NCI-H128 (cell line): ENCODE measurements at regions not wholly inside any gene's neighbourhood (a gene's known extent, or its start where the extent isn't known, plus 50 kb on each side); places are given as distances from the start of the nearest gene placed in this dataset.

Experiments used
- DNase-seq: peaks from one replicate; lab custom pipeline; 2025; ENCODE audit not compliant: unreplicated experiment; lab: John Stamatoyannopoulos, UW

DNA sequence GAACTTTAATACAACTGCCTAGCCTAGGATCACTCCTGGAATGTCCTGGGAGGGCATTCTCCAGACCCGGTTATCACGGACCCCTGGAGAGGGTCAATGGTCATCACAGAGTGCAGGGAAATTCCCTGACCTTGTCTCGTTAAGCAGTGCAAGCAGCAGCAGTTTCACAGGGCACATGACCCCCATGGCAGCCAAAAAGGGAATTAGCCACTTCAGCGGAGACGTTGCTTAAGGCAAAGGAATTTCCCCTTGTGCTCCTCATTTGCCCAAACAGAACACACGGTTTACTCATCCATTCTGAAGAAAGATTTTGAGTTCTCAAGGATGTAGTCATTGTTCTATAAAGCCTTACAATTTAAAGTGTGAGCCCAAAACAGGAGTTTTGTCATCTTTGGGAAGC lies 260.3 kb downstream of the SNX13 start:
- DNase-seq, result no peak

DNA sequence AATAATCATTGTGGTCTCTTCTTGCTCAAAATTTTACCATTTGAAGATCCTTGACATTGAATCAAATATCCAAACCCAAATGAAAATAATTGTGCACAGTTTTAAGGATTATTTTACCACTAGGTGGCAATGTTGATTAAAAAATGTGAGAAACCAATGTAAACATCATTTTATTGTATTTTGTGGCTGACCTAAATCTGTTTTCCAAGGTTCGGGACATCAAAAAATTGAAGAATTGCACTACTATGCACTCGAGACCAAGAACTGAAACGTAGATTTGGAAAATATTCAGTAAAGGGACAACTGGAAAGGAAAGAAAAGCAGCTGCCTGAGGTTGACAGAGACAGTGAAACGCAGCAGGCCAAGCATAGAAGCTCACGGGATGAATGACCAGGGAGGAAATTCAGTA lies 259.3 kb downstream of the SNX13 start:
- peak; percentile 42 for DNase-seq

DNA sequence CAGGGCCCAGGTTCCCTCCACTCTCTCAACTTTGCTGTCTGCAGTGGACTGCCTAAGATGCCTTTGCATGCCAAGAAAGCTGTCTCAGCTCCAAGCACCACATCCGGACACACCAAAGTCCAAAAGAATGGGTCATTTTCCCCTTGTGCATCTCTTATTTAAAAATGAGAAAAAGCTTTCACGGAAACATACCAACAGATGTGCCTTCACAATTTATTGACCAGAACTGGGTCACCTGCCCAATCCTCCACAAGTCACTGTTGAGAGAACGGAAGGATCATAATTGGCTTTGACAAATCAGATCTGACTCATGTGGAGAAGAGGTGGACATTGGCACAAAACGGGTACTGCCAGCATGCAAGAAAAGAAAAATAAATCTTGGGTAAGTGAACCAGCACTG lies 258.3 kb downstream of the SNX13 start:
- no peak for DNase-seq

DNA sequence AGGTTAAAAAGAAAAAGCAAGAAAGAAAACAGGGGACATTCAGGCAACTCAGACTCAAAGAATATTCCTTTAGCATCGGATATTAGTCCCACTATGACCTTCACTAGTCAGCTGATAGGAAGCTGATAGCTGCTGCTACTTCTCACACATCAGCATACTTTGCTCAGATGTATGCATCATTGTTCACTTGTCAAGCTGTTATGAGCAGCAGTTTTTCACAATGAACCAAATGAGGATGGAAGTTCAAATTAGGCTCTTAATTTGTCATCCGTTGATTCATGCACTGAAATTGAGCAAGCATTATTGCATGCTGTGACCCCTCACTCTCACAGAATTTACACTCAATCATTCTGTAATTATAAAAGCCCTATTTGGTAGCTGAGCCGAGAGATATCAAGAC lies 257.7 kb downstream of the SNX13 start:
- DNase-seq, result no peak

DNA sequence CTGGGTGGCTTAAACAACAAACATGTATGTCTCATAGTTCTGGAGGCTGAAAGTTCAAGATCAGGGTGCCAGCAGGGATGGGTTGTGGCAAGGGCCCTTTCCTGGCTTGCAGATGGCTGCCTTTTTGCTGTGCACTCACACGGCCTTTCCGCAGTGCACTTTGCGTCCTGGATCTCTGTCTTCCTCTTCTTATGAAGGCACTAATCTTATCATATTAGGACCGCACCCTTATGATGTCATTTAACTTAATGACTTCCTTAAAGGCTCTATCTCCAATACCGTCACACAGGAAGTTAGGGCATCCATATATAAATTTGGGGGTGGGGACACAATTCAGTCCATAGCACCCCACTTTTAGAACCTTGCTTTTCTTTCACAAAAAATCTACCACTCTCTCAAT lies 255.2 kb downstream of the SNX13 start:
- DNase-seq, result no peak

DNA sequence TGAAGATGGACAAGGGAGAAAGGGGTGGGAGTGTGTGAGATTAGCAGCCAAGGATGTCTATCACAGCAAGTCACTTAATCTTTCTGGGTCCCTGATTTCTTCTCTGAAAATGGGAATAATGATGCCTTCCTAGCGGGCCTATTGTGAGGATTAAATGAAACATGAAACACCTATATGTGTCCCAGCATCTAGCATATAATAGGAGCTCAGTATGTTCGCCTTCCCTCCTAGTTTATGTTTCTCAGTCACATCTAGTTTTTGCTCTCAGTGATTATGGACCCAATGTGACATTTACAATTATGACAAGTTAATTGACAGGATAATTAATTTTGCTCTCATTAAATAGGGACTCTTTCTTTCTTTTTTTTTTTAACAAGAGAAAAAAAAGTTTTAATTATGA lies 252.9 kb downstream of the SNX13 start:
- DNase-seq, result no peak

DNA sequence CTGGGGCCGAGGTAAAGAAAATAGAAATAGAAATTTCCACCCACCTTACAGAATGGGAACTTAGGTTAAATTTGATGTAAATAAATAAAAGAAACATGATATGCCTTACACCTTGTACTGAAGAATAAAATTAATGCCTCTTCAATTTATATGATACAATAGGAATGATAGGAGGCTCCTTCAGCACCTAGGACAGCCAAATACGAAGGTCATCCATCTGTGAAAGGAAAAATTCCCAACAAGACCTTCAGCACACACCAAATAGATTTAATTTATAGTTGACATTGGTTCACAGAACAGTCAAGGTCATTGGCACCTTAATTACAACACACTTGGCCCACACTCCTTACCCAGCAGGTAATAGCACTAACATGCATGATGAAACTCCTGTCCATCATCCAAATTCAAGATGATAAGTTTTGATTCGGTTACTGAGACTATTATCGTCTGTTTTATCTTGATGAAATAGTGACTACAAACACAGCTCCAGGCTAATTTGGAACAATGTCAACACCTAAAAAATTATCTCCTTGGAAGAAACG lies 250.9 kb downstream of the SNX13 start:
- DNase-seq, result no peak

DNA sequence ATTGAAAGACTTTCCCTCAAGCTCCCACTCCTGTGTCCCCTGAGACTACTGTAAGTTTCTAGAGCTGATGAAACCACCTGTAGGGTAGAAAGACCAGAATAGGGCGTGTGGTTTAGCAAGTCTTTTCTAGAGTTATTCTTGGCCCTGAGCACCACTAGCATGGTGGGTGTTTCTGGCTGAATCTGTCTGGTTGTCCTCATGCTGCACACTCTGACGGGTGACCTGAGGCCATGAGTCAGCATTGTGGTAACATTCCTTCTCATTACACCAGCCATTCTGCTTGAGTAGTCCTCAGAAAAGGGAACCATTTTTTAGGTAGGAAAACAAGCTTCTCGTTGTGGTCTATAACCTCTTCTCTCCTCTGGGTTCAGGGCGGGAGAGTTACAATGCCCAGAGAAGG lies 250.3 kb downstream of the SNX13 start:
- no peak for DNase-seq

DNA sequence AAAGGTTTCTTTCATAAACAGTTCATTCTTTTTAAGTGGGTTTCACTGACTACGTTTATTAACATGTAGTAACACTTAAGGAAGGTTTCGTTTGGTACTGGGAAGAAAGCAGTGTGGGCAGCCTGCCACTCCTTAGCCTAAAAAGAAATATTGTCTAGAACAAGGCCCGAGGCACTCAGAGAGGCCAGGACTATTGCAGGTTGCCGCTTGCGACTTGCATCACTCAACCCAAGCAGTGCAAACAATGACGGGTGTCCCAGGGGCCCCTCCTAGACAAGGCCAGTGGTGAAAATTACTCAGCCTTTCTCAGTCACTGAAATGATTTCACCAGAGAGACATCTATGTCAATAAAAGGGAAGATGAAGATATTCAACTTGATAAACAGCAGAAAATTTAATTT lies 243.9 kb downstream of the SNX13 start:
- no peak for DNase-seq

DNA sequence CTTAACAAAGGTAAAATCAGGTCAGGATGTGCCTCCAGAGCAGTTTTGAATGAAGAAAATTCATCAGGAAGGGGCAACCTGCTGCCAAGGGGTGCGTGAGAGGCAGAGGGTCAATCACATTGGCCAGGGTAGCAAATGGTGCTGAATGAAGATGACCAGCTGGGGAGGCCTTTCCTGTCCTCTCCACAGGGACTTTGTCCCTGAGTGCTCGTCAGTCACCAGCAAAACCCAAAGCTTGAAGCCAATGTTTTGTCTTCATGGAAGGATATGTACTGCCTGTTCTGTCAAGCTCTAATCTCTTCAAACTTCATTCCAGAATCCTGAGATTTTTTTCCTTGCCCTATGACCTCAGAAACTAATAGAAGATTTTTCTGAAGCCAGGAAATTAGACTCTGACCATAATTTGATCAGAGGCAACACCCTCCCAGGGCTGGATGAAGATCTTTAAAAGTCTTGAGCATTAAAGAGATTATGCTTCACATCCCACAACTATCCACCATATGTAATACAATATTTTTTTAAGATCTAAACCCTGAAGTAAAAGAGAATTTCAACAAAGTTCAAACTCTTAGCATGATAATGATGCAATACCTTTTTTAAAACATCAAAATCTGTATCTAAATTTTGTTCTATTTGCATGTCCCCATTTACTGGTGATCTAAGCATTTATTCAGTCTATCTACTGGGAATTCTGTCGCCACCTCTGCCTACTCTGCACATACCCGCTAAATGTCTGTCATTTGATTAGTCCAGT lies 243.0 kb downstream of the SNX13 start:
- no peak for DNase-seq

DNA sequence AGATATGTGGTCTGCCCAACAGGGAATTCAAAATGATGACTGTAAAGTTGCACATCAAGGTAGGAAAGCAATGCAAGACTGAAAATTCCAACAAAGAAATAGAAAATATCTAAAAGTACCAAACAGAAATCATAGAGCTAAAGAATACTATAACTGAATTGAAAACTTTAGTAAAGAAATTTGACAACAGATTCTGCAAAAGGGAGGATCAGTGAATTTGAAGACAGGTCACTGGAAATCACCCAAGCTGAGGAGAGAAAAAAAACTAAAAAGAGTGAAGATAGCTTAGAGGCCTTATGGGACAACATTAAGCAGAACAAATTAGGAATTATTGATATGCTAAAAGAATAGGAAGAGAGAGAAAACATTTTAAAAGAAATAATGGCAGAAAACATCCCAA lies 240.6 kb downstream of the SNX13 start:
- no peak for DNase-seq

DNA sequence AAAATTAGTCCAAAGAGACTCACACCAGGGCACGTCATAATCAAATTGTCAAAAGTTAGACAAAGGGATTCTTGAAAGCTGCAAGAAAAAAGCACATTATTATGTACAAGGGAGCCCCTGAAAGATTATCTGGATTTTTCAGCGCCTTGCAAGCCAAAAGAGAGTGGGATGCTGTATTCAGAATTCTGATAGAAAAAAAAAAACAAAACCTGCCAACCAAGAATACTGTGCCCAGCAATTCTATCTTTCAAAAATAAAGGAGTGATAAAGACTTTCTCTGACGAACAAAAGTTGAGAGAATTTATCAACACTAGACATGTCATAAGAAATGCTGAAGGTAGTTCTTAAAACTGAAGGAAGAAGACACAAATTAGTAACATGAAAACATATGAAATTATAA lies 240.2 kb downstream of the SNX13 start:
- DNase-seq, result no peak

DNA sequence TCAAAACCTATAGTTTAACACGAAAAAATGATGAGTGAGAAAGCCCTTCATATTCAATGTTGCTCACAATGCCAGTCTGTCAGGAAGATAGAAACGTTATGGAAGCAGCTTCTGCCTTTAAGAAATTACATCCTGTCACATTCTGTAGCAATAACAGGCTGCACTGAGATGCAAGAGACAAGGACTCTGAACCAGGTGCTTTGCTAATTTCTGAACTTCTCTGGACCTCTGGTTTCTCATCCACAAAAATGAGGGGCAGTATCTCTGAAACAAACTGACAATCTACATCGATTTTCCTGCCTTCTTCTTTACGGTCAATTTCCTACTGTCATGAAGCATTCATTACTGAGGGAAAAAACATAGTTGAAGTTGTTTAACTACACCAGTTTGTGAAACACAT lies 234.0 kb downstream of the SNX13 start:
- DNase-seq, result no peak

DNA sequence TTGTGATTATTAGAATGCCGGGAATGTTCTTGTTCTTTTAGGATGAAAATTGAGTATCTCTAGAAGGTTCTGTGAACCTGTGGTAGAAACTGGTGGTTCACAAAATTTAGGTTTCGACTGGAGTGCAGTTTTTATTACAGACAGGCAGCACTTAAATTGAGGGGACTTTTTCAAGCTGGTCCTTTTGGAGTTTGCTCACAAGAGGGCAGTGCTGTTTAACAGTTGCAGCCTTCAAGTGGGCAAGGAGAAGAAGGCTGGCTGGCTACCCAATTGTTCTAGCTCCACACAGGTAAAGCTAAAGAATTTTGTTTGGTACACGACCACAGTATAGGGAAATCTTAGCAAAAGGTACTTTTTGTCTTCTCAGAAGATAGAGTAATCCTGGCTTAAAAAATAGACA lies 233.6 kb downstream of the SNX13 start:
- peak; percentile 23 for DNase-seq

DNA sequence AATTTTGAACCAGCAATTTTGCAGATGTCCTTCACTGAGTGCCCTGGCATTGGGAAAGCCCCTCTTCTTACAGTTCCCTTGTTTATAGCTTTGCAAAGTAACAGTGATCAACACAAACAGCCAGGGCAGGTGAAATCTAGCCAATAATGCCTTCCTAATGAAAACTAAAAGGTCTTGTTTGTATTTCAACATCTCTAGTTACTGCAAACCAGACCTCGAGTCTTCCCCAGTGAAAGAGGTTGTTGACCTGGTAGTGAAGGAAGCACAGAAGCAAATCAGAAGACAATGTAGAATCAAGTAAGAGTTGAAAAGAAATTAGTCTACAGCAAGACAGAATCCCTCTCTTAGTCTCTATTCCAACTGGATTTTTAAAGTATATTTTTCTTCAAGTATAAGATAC lies 231.2 kb downstream of the SNX13 start:
- DNase-seq, result peak; percentile 11

DNA sequence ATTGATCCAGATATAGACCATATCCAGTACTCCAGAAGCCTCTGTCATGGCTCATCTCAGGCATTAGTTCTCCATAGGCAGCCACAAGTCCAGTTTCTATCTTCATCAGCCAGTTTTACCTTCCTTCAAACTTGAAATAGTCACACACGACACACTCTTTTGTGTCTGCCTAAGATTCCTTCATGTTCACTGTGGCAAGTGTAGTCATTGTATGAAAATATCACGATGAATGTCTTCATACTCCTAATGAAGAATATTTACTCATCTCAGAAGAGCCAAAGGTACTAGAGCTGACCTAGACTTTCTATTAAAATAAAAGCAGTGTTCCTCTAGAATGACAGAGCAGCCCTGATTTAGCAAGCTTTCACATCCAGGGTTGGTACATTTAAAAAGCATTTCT lies 230.7 kb downstream of the SNX13 start:
- DNase-seq, result no peak

DNA sequence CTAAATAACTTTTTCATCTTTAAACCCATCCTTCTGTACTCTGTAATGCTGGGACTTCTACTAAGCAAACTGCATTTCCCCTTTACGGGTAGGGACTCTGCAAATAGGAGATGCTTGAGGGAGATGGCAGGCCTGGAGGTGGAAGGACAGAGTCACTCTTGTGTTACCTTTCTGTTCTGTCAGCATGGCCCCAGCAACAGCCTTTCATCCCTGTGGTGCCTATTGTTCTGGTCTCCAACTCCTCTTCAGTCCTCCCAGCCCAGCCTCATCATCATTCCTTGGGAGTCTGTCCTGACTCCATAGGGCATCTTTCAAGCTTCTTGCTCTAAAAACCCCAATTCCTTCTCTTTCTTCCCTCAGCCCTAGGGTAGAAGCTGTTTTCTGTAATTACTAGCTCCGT lies 230.0 kb downstream of the SNX13 start:
- no peak for DNase-seq

DNA sequence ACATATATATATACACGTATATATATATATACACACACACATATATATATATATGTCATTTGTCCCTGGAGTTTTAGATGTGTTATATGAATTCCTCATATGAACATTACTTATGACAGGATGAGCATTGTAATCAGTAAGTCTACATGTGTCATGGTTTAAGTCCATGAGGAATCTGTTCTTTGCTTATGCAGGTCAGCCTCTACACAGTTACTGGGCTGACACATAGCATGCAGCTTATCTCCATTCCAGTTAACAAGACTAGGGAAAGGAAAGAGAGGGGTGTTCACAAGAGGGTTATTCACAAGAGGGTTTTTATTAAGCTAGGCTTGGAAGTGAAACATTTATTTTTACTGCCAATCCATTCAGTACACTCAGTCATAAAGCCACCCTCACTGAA lies 226.7 kb downstream of the SNX13 start:
- no peak for DNase-seq

DNA sequence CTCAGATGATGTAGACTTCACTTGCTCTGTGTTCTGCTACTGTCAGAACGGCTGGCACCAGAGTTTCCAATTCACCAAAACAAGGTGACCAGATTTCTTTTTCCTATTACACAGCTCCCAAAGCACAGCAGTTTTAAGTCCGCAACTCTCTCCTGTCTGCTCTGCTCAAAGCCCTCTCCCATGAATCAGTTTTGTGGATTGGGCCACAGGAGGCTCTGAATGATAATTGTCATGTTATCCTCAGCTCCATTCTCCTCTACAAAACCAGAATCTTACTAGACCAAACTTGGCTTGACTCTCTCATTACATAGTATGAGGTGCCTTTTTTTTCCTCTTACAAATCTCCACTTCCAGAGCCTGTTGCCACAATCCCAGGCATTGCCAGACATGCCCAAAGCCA lies 223.5 kb downstream of the SNX13 start:
- peak; percentile 18 for DNase-seq

DNA sequence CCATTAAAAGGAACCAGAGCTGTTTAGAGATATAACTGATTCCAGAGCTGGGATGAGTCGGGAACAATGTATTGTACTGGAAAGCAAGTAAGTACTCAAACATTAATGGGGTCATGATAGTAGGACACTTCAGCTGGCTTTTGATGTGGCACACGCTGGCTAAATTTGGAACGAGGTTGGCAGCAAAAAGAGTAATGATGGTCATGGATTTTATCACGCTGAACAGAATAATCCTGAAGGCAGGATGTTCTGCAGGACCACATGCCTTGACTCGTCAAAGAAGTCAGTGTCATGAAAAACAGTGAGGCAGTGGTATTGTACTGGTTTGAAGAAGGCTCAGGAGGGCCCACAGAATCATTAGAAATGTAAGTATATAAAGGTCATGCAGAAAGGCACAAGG lies 220.3 kb downstream of the SNX13 start:
- no peak for DNase-seq

DNA sequence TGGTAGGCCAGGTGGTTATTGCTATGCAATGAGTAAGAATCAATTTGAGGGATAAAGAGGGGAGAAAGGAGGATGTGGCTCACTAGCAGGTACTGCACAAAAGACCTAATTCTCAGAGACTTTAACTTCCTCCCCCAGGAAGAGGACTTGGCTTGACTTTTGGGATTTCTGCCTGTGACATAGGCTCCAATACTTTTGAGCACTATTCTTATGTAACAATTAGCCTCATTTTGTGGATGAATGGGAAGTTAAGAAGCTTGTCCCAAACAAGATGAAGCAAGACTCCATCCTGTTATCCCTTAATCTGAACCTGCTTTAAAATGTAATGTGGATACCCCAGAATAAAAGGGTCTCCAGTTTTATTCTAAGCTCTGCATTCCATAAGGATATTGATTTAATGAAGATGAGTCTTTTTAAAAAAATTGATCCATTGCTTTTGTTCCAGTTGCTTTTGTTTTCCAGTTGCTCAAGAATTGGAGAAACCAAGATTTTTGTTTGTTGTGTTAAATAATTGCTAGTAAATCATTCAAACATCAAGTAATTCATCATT lies 218.5 kb downstream of the SNX13 start:
- DNase-seq, result no peak

DNA sequence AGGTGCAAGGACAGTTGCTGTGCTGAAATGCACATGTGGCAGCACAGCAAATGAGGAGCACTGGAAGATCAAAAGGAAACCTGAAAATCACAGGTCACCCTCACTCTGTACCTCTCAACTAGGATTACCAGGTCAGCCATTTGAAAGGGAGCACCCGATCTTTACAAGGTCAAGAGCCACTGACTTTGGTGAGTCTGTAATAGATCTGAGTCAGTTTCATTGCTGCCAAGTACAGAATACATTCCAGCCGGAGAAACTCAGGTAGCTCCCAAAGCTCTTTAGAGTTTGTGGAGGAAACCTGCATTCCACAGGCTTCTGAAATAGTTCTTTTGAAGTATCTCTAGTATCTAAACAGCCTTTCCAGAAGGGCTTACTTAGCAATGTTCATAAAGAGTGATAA lies 217.5 kb downstream of the SNX13 start:
- DNase-seq, result no peak

DNA sequence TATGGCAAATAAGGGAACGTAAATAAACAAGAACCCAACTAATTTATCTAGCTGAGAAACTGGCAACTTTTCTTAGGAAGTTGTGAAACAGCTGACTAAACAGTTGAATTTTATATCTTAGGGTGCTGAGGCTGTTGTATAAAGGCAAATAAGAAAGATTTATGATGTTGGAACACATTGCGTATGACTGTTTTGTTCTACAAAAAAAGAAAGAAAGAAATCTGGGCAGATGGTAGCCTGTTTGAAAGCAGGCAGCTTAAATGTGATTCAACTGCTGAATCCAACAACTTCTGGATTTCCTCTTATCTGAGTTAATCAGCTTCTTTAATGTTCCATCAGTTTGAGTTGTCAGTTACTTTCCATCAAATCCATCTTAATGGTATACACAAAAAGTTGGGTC lies 214.5 kb downstream of the SNX13 start:
- DNase-seq, result no peak
